CD4-positive, alpha-beta T cell treated with Interleukin-17A for 4 hours (primary cell): ENCODE measurements at regions not wholly inside any gene's neighbourhood (a gene's known extent, or its start where the extent isn't known, plus 50 kb on each side); places are given as distances from the start of the nearest gene placed in this dataset.

Source experiments
- DNase-seq: peaks from one replicate; pipeline ENCODE4 v3.0.0-alpha.2; 2020; ENCODE audit warnings: mixed read lengths

DNA sequence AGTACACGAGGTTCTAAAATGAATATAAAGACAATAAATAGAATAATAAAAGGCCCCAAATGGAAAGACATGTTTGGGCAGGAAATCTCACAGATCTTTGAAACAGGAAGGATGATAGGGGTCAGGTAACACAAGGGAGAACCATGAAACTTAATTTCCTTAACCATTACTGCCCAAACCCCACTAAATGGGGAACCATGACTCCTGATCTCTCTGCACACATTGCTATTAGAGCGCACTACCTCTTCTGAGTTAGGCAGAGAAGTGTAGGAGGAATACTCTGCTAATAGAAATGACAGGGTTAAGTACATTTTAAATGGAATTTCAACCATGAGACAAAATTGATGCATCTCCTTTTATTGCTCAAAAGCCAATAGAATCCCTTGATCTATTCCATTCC is 213.7 kb upstream of the SETBP1 start:
- no peak for DNase-seq

DNA sequence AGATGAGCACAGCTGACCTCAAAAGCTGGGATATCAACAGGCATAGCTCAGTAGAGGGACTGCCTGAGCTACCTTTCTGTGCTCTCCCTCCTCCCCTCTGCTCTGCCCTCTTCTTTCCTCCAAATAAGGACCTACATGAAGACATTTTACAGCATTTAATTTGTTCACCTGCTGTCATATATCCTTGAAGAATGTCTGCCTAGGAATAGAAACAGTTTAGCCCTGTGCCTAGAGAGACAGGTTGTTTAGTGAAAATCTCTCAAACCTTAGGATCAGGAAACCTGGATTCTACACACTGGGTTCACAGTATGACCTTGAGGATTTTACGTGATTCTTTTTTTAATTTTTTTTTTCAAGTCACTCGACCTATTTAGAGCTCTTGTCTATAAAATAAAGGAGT is 213.0 kb upstream of the SETBP1 start:
- no peak for DNase-seq

DNA sequence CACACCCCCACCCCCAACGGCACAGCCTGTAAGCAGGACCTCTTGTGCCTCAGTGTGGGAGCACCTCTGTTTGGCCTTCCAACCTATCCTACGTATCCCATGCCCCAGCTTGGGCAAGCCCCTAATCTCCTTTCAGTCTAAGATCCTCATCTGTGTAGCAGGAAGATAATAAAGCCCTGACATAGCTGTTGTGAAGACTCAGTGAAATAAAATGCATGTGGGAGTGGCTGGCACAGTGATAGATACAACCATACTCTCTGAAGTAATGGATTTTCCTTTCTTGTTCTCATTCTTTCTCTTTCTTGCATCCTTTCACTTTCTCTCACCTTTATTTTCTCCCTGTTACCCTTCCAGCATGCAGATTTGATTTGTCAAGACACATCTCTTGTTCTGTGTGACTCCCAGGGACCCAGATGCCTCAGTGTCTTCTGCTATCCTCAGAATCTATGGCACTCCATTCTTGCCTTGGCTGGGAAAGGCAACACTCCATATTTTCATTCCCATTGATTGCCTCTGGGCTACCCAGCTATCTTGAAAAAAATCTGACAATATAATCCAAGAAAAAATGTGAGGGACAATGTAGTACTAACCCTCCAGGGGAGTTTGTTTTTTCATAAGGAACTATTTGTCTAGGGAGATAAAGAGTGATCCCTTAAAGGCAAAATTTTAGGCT is 207.2 kb upstream of the SETBP1 start:
- no peak for DNase-seq

DNA sequence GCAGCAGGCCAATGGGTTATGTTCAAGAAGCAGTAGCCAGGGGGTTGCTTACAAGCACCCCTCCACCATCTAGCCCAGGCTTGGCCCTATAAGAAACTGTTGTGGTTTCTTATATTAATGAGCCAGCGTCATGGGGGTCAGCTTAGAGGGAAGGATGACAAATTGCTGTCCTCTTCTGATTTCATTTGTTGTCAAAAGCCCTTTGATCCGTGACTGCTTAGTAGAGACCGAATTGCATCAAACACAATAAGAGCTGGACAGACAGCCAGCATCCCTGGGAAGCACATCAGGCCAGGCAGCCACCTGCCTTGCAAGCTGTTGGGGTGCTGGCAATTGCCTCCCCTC is 206.6 kb upstream of the SETBP1 start:
- DNase-seq: no peak

DNA sequence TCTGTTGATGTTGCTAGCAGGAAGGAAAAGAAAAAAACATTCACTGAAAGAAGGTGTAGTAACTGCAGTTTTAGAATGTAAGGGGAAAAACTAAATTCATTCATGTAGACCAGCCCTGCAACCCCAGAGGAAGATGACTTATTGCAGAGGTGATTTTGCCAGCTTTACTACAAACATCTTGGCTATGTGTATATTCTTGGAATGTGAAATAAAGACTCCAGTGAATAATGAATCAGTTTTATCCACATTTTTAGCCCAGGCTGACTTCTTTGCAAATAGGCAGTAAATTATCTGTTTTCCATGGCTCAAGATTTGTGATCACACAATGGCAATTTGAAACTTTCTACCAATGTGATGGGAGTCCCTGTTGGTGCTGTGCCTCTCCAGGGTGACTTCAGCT is 206.1 kb upstream of the SETBP1 start:
- no peak for DNase-seq

DNA sequence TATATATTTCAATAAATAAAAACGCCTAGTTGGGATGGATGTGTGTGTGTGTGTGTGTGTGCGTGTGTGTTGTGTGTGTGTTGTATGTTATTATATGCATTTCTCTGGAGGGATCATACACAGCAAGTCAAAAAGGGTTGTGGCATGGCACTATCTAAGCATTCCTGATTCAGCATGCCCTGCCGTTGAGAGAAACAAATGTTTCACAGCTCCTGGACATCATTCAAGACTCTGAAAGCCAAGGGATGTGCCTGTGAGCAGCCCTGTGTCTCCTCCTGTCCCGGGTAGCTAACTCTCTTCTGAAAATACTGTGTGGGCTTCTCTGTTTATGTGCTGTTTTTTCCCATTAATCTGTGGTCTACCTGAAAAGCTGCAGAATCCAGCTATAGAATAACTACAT is 197.9 kb upstream of the SETBP1 start:
- DNase-seq: no peak

DNA sequence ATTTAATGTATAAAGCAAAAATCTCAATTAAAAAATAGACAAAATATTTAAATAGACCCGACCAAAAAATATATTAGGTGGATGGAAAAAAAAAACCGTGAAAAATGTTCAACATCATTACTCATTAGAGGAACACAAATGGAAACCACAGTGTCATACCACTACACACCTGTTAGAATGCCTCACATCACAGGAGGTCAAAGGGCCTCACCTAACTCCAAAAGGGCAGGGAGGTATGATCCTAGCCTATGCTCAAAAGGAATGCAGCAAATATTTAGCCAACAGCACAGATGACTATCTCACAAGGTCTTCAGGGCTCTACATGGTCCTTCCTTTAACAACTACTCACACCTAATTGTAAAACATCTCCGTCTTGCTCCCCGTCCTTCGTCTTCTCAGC is 185.5 kb upstream of the SETBP1 start:
- DNase-seq: no peak

DNA sequence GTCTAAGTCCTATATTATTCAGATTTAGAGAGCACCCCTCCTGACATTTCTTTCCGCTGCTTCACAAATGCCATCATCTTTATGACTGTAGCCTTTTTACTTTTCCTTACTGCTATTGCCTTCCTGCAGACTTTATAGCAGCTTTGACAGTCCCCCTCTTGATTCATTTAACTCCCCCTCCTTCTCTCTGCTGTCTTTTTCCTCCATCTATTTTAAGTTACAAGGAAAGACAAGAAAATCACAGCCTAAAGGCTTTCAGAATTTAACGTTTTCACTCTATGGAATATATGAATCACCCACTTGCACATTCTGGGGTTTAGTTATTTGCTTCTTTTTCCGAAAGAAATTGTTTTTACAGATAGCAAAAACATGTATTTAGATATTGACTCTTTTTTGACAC is 183.4 kb upstream of the SETBP1 start:
- DNase-seq: no peak

DNA sequence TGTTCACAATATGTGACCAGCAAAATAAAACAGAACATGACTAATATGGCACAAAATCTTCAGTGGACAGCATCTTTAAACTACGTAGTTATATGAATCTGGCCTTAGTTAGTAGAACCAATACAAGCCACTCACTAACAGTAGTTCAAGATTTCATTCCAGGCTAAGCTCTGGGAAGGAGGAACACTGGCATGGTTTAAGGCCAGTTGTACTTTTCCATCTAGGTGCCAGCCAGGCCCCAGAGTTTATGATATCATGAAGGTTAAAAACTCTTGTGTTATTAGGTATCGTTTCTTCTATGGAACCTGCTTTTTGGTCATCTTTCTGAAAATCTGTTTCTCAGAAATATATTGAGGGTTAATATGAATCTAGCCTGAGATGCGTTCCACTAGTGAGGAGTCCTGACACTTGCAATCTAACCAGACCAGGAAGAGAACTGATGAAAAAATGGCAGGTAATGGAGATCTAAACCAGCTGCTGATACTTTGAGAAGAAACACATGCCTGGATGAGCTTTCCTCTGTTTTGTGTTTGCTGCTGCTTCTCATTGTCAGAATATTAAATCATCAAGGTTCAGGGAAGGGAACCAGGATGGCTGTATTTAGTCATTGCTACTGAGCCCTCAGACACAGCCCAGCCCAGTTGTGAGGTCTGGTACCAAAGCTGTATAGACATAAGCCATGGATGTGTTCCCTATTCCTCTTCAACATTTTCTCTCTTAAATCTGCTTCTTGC is 182.8 kb upstream of the SETBP1 start:
- DNase-seq: no peak

DNA sequence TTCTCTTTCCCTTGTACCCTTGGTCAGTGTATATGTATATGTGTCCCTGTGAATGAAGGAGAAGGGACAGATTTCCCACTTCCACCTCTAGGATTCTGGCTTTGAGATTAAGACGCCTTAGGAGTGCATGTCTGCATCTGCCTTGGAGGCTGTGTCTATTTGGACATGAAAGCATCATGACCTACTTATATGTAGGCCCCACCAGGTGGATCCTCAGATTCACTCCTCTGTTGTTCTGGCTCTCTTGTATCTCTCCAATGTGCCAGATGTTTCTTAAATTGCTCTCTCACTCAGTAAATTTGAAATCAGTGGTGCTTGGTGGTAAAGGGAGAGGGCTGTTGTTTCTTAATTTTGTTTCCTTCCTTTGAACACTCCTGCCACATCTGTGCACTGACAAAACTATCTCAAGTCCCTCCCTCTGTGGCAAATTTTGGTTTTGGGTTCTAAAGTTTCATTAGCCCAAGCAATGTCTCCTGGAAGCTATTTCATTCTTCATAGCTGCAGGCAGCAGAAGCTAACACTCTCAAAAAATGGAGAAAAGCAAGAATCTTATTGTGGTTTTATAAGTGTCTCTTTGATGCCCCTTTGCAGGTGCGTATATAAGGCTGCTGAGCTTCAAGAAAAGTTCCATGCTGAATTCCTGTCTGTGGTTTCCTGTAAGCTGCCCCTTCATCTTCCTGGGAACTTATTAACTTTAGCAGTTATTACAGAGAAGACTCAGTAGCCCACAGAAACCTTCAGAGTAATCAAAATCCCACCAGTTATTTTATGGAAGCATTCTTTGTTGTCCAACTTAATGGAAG is 179.7 kb upstream of the SETBP1 start:
- no peak for DNase-seq

DNA sequence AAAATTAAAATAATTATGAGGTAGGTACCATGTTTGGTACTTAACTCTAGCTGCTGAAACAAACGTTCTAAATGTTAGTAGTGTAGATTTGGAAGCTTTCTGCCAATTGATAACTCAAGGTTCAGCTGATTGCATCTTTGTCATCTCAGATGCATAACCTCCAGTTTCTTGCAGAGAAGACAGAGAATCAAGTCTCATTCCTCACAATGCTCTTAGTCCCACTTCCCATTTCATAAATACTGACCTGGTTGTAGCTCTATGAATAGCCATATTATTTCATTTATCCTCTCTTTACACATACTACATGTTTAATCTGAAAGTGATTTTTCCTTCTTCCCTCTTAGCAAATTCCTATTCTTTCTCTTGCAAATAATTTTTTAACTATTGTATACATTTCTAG is 178.5 kb upstream of the SETBP1 start:
- DNase-seq: no peak

DNA sequence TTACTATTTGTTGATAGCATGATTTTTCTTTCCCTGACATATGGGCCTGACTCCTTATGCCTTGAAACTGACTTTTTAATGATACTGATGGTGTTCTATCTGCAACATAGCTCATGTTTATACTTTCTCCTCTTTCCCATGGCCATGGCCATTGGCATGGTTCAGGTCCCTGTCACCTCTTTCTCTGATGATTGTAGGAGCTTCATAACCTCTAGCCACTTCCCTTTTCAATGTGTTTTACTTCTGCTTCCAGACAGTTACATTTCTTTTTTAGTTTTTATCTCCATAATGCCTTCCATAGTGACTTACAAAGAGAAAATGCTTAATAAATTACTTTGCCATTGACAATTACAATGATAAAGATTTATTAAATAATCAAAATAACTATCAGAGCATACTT is 177.9 kb upstream of the SETBP1 start:
- no peak for DNase-seq

DNA sequence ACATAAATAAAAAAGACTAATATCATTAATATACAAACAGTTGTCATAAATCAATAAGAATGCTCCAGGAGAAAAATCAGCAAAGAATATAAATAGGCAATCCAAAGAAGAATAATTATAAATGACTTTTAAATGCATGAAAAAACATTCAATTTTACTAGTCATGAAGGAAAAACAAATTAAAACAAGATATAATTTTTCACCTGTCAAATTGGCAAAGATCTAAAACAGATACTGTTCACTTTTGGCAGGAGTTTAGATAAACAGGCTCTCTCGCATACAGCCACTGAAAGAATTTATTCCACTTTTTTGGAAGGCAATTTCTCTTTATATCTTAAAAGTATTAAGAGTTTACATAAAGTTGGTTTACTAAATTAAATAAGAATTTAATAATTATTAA is 176.8 kb upstream of the SETBP1 start:
- DNase-seq: no peak

DNA sequence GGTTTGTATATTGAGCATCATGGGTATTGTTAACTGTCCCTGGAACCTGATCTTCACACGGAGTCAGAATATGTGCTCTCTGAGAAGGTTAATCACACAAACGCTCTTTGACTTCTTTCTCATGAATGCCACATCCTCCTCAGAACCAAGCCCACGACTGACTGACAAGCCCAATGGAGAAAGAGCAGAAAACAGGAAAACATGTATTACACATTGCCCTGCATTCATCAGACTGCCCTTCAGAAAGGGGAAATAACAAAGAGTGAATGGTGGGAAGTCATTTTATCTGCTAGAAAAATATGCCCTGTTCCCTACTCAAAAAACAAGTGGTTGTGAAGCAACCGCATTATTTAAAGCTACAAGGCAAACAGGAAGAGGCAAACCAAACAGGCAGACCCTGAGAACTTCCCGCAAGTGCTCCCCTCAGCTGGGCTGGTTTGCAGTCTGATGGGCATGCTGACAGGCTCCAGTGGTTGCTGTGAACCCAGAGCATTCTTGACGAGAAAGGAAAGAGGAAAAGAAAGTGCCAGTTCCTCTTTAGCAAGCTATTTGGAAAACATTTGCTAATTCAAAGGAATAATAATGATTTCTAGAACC is 172.9 kb upstream of the SETBP1 start:
- peak; percentile 3 for DNase-seq

DNA sequence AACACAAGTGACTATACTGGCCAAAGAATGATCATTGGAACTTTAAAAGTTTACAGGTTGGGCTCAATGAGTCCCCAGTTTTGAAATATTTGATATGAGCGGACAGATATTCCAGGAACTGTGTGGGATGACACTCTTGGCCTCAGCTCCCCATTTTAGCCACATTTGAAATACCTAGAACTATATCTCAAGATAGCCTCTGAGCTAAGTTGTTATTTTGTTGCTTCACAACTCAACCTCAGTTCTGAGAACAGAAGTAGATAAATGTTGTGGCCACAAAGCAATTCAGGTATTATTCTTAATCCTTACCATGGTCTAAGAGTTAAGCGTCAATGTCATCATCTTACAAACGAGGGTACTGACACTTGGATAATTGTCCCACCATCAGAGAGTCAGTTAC is 172.2 kb upstream of the SETBP1 start:
- DNase-seq: no peak

DNA sequence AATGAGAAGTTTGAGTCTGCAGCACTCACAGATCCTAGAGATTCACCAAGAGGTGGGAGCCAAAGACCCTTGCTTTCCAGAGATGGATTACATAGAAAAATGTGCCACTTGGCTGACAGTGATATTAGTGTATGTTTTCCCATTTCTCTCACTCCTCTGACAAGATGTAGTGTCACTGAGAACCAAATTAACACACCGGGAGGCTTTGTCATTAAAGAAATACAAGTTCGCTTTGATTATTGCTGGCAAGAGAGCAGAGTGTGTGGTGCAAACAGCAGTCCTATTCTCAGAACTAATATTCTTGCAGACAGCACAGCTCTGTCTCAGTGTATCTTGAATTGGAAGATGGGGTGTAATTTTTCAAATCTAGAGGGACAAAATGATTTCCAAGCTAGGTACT is 171.6 kb upstream of the SETBP1 start:
- DNase-seq: no peak

DNA sequence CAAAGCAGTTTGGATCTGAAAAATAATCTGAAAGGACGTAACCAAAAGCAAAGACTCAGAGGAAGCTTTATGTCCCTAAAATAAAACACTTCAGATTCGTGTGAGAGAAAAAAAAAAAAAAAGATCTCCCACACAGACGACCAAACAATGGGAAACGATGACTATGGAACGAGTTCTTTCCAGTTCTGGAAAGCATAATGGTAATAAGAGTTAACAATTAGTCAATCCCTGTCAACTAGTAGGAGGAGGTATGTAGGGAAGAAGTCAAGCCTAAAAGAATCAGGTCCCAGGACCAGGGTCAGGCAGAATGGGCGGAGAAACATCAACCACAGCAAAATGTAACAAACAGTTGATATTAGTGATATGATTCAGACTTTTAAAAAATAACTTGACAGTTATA is 170.3 kb upstream of the SETBP1 start:
- DNase-seq: no peak

DNA sequence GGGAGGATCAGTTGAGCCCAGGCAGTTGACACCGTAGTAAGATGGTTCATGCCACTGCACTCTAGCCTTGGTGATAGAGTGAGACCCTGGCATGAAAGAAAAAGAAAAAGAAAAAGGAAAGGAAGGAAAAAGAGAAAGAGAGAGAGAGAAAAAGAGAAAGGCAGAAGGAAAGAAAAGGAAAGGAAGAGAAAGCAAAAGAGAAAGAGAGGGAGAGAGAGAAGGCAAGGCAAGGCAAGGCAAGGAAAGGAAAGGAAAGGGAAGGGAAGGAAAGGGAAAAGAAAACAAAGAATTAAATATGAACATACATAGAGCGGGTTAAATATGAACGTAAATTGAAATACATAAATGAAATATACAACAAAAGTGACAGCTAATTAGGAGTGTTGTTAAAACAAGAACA is 167.5 kb upstream of the SETBP1 start:
- no peak for DNase-seq

DNA sequence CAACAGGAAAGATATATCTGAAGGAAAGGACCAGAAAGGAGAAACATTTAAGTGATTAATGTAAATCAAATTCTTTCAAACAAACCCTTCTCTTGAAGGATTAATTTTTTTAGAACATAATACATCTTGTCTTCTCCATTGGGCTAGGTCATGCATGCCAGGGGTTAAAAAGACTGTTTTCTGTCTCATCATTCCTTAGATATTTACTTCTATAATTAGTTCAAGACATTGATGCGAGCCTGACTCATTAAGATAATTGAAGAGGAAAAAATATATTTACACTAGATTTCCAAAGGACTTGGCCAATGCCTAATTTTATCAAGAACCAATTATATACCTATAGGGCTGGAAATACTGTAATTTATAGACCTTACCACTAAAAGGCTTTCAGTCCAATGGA is 166.6 kb upstream of the SETBP1 start:
- no peak for DNase-seq

DNA sequence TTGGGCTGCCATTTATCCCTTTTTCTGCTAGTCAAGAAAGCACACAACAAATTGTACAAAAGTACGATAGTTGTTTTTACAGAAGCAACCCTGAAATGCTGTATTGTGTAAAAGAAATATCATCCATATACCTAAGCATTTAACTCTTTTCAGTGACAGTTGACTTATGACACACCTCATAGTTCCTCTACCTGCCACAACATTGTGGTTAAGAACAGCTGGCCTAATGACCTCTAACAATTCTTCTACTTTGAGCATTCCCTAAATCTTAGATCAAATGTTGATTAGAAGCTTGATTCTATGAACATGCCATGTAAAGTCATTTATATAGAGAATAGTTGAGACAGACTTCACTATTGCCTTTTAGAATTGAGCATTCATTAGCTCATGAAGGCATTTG is 165.9 kb upstream of the SETBP1 start:
- no peak for DNase-seq

DNA sequence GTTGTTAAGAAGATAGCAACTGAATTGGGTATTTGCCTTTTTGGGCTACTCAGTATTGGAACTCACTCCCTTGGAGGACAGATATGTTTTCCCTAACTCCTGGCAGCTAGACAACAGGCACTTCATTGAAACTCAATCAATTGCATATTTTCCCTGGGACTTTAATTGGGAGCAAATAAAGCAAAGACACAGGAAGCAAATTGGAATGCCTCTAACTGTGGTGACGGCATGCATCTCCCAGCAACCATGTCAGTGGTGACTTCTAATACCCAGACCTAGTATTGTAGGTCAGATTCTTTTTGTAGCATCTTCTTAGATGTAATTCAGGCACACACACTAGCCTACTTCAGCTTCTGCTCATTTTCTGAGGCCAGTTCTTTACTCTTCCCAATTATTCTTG is 164.2 kb upstream of the SETBP1 start:
- no peak for DNase-seq

DNA sequence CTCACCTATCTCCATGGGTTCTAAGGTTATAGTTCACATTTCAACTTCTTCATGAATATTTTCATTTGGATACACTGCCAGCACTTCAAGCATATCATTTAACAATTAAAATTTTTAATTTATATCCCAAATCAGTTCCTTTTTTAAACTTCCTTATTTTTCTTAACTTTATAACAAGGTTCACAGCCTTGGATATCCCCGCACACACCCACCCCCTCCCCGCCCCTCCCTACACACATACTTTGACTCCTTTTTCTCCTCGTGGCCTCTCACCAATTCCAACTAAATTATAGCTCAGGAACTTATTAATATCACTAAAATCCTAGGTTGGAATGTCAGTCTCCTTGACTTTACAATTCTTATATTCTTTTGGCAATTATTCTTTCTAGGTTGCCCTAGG is 163.6 kb upstream of the SETBP1 start:
- DNase-seq: no peak

DNA sequence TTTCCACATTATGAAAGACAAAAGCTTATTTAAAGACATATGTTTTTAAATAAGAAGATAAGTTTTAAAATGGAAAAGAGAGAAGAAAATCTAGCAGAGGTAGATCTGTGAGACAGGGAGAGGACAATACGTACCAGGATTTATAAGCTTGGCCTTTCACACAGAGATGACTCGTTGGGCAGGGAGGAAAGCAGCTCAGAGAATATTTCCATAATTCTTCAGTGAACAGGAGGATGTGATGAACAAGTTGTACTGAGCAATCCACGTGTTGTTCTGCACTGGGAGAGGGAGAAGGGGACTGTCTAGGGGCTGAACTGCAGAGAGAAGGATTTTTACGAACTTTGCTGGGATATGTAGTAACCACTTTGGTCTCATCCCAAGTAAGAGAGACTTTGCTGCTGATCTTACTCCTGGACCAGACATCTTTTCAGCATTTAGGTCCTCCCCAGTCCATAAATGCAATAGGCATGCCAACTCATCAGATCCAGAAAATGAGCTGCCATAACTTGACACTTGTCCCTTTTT is 162.5 kb upstream of the SETBP1 start:
- DNase-seq: no peak

DNA sequence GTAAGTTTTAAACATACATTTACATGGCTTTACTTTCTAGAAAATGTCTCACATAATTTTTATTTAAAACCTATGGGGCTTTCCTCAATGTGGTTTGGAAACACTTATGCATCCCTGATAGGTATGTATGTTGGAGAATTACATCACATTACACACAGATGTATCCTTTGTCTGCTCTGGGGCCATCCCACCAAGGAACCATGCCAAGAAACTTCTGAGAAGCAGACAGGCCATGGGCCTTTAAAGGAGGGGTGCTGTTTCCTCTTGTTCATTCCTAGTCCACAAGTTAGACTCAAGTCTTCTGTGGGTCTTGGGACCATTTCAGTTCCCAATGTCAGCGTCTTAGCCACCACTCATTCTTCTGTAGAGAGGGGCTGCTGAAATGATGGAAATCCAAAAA is 162.0 kb upstream of the SETBP1 start:
- DNase-seq: no peak
